Mammary epithelial cell (primary cell): ENCODE measurements at regions not wholly inside any gene's neighbourhood (a gene's known extent, or its start where the extent isn't known, plus 50 kb on each side); places are given as distances from the start of the nearest gene placed in this dataset.

ENCODE experiments used
- EZH2 ChIP-seq: IDR thresholded peaks from 2 replicates; pipeline ENCODE4 v1.6.1; 2012; ENCODE audit warnings: low read length, inconsistent platforms, borderline replicate concordance
- TF ChIP-seq, protein P1 (sequence below), 2 donors: IDR thresholded peaks in 1 of 2; conservative IDR thresholded peaks in 1 of 2; 2 replicates each; pipeline ENCODE4 v1.5.1; 2011 to 2012; ENCODE audit warnings: inconsistent platforms in 2 of 2, low read length in 2 of 2, mild to moderate bottlenecking in 2 of 2, control low read depth in 1 of 2, low read depth in 1 of 2; ENCODE audit not compliant: insufficient read depth in 1 of 2; ENCODE audit errors: extremely low read depth in 1 of 2

DNA sequence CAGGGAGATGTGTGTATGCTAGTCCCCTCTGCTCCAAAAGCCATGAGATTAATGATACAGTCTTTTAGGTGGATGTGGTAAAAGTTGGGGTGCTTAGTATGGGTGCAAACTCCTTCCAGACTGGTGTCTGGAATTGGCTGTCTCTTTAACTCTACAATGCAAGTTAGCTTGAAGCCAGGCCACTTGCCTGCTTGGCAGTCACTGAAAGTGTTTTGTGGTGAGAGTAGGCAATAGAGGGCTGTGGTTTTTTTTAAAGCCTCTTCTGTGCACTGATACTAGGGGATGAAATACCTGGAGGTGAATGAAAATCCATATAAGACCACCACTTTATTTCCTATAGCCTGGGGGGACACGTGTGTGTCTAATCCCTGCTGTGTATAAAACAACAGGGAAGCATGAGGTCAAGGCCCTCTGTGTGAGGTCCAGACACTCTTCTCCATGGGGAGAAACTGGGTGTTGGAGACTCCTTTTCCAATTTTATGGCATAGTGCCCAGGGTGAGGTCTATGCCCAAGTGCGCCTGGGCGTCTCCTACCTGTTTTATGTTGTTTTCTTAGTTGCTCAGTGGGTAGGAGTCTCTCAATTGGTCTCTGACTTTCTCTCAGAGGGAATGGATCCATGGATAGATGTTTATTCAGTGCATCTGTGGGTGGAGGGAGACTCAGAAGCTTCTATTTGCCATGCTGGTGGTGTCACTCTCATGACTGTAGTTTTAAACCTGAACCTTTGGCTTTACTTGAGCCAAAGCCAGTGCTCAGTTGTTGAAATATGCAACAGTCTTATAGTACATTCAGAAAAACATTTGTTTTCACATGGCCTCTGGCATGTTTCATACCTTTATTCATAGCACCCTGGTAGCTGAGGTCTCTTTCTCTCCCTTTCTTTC, 327.8 kb upstream of the ATP11B start:
- TF ChIP-seq, protein P1, sequence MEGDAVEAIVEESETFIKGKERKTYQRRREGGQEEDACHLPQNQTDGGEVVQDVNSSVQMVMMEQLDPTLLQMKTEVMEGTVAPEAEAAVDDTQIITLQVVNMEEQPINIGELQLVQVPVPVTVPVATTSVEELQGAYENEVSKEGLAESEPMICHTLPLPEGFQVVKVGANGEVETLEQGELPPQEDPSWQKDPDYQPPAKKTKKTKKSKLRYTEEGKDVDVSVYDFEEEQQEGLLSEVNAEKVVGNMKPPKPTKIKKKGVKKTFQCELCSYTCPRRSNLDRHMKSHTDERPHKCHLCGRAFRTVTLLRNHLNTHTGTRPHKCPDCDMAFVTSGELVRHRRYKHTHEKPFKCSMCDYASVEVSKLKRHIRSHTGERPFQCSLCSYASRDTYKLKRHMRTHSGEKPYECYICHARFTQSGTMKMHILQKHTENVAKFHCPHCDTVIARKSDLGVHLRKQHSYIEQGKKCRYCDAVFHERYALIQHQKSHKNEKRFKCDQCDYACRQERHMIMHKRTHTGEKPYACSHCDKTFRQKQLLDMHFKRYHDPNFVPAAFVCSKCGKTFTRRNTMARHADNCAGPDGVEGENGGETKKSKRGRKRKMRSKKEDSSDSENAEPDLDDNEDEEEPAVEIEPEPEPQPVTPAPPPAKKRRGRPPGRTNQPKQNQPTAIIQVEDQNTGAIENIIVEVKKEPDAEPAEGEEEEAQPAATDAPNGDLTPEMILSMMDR (conservative IDR thresholded peaks at IDR 0.05 in 1 of 2, IDR thresholded peaks at IDR 0.05 in 1 of 2; ENCODE audit: extremely low read depth in 1 of 2, insufficient read depth in 1 of 2, low read depth in 1 of 2, low read length in 2 of 2), result no peak
- TF ChIP-seq EZH2, result no peak
